GM04504 (cell line): ENCODE measurements at regions not wholly inside any gene's neighbourhood (a gene's known extent, or its start where the extent isn't known, plus 50 kb on each side); places are given as distances from the start of the nearest gene placed in this dataset.
"Not testable (repeated sequence)": the region's sequence is repeated elsewhere in the genome, so short reads cannot be mapped to it uniquely, and the experiment has no call there.

Experiments
- DNase-seq: peaks from one replicate; pipeline ENCODE4 v3.0.0-alpha.2; 2012; ENCODE audit warnings: low read depth

DNA sequence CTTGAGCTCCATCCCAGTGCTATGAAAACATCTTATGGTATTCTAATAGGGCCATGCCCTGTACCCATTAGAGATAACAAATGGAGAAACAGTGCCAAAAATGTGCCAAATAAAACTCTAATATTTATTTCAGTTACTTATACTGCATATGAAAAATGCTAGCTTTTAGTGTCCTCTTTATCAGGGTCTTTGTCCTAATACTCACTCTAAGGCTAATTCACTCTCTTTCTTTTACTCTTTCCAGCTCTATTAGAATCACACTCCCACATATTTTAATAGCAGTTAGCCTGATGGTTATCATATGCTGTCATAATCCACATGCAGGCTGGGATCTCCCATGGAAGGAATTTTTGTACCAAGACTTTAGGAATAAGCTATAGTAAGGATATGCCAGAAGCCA lies 408.4 kb downstream of the ETV1 start:
- no peak for DNase-seq

DNA sequence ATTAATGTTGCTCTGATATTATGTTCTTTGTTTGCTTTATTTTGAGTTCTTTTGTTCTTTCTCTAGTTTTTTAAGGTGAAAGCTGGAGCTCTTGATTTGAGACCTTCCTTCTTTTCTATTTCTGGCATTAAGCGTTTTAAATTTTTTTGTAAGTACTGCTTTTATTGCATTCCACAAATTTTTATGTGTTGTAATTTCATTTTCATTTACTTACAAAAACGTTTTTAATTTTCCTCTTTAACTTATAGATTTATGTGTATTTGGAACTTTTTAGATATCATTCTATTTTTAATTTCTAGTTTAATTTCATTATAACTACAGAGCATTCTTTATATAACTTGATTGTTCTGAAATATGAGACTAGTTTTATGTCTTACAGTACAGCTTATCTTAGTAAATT lies 395.6 kb downstream of the ETV1 start:
- no peak for DNase-seq

DNA sequence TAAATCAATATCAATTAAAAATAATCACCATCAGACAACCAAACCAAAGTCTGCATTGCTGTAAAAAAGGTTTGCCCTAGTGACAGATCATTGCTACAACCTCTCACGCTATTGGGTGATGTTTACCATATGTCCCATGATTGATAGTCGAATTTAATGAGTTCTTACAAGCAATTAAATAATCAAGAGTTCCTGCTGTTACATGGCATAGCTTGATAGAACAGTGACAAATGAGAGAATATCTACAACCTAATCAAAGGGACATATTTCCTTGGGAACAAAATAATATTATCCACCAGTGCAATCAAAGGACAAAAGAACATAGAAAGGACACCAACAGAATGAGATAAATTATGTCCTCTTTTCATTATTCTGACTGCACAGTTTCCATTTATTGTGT lies 387.4 kb downstream of the ETV1 start:
- DNase-seq, result no peak

GRCh38 chr7:13603016-13603415 lies 386.4 kb downstream of the ETV1 start:
- DNase-seq, result no peak

- no peak for DNase-seq
Measured at GRCh38 chr7:13603661-13604060, 385.8 kb downstream of the ETV1 start.

- DNase-seq, result no peak
Measured at GRCh38 chr7:13604178-13604577, 385.3 kb downstream of the ETV1 start.

GRCh38 chr7:13610372-13610771 lies 379.1 kb downstream of the ETV1 start:
- no peak for DNase-seq

DNA sequence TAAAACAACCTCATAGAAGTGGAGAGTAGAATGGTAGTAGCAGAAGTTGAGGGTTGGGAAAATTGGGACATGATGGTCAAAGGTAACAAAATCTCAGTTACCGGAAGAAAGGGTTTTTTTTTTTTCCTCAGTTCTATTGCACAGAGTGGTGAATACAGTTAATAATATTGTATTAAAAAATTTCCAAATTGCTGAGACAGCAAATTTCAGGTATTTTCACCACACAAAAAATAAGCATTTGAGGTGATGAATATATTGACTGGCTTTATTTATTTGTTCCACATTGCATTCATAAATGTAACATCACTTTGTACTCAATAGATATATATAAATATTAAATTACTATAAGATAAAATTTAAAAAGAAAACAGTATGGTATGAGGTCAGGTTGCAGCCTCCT lies 373.8 kb downstream of the ETV1 start:
- no peak for DNase-seq

GRCh38 chr7:13627455-13627854 lies 362.0 kb downstream of the ETV1 start:
- DNase-seq, result no peak

- DNase-seq, result peak; percentile 42
Measured at GRCh38 chr7:13628239-13629001, 361.0 kb downstream of the ETV1 start.

DNA sequence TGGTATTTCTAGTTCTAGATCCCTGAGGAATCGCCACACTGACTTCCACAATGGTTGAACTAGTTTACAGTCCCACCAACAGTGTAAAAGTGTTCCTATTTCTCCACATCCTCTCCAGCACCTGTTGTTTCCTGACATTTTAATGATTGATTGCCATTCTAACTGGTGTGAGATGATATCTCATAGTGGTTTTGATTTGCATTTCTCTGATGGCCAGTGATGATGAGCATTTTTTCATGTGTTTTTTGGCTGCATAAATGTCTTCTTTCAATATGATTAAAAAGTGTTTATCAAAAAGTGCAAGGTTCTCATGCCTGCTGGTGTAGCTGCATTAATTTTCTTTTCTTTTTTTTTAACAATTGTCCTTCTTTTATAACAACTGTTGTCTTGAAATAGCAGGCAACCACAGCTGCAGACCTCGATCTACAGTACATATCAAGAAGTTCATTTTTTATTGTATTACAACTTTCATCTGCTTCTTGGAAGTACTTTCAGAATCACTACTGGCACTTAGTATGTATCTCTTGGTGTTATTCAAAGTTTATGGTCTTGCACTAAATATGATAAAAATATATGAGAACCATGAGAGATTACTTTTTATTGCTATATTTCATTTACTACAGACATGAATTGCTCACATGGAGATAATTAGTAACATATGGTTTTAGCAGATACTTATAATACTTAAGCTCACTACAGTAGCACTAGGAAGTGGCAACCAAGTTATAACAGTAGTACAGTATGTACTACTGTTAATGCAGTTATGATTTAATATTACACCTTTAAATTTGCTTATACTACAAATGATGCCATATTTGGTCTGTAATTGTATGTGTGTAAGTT lies 358.0 kb downstream of the ETV1 start:
- not testable (repeated sequence) for DNase-seq

DNA sequence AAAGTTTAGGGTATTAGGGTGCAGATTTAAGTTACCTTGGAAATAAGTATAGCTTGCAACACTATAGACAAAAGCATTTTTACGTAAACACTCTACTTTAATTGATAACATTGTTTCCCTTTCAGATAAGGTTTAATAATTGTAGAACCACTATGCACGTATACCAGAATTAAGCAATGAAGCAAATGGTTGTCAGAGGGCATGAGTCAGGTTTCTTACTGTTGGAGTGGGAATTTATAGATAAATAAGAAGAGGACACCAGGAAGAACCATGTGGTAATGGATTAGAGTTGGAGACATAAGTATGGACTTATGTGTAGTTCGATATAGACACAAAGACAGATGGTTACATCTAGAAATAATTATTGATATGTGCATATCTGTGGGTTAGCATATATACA lies 355.6 kb downstream of the ETV1 start:
- DNase-seq, result no peak

DNA sequence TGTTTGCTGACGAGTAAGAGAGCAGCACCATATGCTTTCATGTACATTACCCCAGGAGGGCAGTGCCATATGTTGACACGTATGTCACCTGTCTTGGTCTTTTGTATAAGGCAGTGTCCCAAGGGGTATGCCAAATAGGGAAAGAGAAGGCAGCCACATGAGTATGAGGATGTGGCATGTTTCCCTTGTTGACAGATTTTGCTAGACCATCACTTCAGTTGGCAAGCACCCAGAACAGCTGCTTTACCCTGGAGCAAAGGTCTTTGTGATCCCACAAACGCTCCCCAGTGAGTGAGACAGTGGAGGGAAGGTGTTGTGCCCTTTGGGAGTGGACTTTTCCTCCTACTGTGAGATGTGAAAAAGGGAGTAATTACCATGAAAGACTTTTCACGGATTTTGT lies 350.1 kb downstream of the ETV1 start:
- no peak for DNase-seq

GRCh38 chr7:13641714-13642113 lies 347.8 kb downstream of the ETV1 start:
- DNase-seq, result peak; percentile 20

GRCh38 chr7:13651167-13651566 lies 338.3 kb downstream of the ETV1 start:
- no peak for DNase-seq

GRCh38 chr7:13656330-13656729 lies 333.1 kb downstream of the ETV1 start:
- DNase-seq, result no peak

DNA sequence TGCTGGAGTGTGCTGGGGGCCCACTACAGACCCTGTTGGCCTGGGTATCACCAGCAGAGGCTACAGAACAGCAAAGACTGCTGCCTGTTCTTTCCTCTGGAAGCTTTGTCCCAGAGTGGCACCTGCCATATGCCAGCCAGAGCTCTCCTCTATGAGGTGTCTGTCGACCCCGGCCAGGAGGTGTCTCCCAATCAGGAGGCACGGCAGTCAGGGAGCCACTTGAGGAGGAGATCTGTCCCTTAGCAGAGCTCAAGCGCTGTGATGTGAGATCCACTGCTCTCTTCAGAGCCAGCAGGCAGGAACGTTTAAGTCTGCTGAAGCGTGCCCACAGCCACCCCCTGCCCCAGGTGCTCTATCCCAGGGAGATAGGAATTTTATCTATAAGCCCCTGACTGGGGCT lies 316.2 kb downstream of the ETV1 start:
- DNase-seq, result no peak

GRCh38 chr7:13682626-13683025 lies 306.8 kb downstream of the ETV1 start:
- DNase-seq, result no peak

- no peak for DNase-seq
Measured at GRCh38 chr7:13687500-13687899, 302.0 kb downstream of the ETV1 start.

DNA sequence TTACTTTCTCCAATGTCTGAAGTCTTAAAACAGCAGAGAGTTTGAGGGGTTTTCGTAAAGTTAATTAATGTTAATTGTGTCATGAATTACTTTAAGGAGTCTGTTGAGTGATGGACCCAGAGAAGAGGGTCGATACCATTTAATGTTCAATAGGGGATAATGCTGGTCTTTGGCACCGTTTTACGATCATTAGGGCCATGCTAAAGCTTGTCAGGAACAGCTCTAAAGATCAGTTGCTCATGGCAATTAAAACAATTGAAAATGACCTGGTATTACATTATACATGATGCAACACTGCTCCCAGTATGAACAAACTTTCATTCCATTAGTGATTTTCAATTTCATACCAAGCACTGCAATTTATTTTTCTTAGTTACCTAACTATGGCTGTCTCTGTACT lies 296.9 kb downstream of the ETV1 start:
- no peak for DNase-seq

- DNase-seq, result no peak
Measured at GRCh38 chr7:13702251-13702650, 287.2 kb downstream of the ETV1 start.

DNA sequence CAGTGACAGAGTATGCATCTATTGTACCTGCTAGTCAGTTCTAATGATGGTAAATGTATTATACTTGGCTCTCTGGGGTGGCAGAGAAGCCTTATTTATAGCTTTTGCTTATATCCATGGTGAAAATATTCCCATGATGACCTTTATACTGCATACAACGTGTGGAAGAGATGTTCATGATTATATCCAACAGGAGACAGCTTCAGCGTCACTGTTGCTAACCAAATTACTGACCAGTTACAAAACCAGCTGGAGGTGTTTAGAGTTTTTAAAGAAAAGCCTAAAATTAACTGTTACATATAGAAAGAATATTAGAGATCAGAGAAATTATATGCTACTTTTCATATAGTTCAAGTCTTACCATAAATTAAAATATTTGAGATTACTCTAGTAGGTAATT lies 280.8 kb downstream of the ETV1 start:
- no peak for DNase-seq

DNA sequence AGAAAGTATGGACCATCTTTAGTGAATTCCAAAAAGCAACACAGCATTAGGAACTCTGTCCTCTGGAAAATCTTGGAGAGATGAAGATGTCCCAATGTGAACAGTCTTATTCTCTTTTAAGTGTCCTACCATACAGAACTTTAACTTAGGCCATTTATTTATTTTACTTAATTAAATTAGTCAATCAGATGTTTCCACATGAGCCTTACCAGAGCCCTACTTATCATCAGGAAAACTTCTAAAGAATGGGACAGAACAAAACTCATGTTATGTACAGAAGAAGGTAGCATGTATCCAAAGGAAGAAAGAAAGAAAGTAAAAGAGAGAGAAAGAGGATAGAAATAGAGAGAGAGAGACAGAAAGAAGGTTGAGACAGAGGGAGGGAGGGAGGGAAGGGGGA lies 276.4 kb downstream of the ETV1 start:
- no peak for DNase-seq

- DNase-seq, result no peak
Measured at GRCh38 chr7:13715534-13715933, 273.9 kb downstream of the ETV1 start.
